Effector memory CD8-positive, alpha-beta T cell (primary cell): ENCODE measurements at regions not wholly inside any gene's neighbourhood (a gene's known extent, or its start where the extent isn't known, plus 50 kb on each side); places are given as distances from the start of the nearest gene placed in this dataset.

Source experiments
- ATAC-seq: fragments of 150-1000 bp; cut with Tn5 transposase; replicated peaks from 2 replicates; pipeline ENCODE4 v1.10.0; 2021; ENCODE audit warnings: mild to moderate bottlenecking, moderate library complexity
- DNase-seq, 3 experiments: peaks; one replicate each; pipeline ENCODE4 v3.0.0; 2021
- H3K27ac Mint-ChIP-seq, 2 donors: one replicate each; pipeline ENCODE4 v1.8.0; 2022; ENCODE audit warnings: mild to moderate bottlenecking in 2 of 2, mixed read lengths in 2 of 2, moderate library complexity in 2 of 2
- H3K27me3 Mint-ChIP-seq, 2 donors: one replicate each; pipeline ENCODE4 v1.8.0; 2022; ENCODE audit warnings: mixed read lengths in 2 of 2
- H3K36me3 Mint-ChIP-seq: one replicate; pipeline ENCODE4 v1.8.0; 2022; ENCODE audit warnings: mild to moderate bottlenecking, moderate library complexity, mixed read lengths; ENCODE audit not compliant: insufficient read depth
- H3K4me1 Mint-ChIP-seq, 2 donors: one replicate each; pipeline ENCODE4 v1.8.0; 2022; ENCODE audit warnings: low read depth in 2 of 2, mixed read lengths in 2 of 2
- H3K4me3 Mint-ChIP-seq, 2 donors: one replicate each; pipeline ENCODE4 v1.8.0; 2022; ENCODE audit warnings: mild to moderate bottlenecking in 2 of 2, mixed read lengths in 2 of 2, moderate library complexity in 2 of 2
- H3K9me3 Mint-ChIP-seq, 2 donors: one replicate each; pipeline ENCODE4 v1.8.0; 2022; ENCODE audit warnings: mixed read lengths in 2 of 2

DNA sequence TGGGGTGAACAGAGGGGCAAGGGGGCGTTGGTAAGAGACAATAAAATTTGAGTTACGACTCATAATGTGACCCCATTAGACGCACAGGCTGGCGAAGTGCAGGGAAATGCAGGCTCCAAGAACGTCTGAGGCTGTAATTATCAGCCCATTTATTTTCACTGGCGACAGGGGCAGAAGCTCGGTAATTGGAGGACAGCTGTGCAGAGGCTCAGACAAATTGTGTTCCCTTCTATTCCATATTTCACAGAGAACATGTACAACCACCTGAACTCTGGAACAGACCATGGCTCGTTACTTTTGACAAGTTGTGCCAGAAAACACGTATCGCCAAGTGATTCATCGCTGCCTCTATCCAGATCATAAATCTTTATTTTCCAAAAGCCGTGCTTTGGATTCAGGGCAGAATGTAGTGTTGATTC is 137.3 kb upstream of the FRMD4A start:
- Mint-ChIP-seq H3K4me3 (no peak overlapping the region), H3K27ac (no peak overlapping the region), H3K9me3 (no peaks in the 10 kb centered on the region), H3K36me3 (no peaks in the 10 kb centered on the region), H3K27me3 (peaks cover 59 to 71% of the 10 kb centered on the region in 2 donors), H3K4me1 (no peaks in the 10 kb centered on the region)
- DNase-seq (no peak), ATAC-seq (no peak)

DNA sequence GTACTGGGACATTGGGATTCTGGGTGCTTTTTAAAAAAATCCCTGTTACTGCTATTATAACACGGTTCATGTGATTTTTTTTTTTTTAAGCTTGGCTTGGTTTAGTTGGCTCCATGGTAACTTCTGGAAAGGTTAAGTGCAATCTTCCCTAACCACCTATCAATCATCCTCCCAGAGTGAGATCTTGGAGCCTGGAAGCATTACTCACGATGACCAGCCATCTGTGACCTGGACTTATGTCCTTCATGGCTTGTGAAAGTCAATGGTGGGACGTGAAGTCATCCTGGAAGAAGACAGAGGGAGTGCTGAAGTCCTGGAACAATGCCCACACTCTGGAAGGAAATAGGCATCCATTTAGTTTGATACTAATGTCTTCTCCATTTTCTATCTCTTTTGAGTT is 135.5 kb upstream of the FRMD4A start:
- Mint-ChIP-seq H3K27ac (no peak overlapping the region), H3K4me3 (no peak overlapping the region), H3K36me3 (no peaks in the 10 kb centered on the region), H3K9me3 (no peaks in the 10 kb centered on the region), H3K27me3 (peaks cover 61 to 73% of the 10 kb centered on the region in 2 donors), H3K4me1 (no peaks in the 10 kb centered on the region)
- ATAC-seq (no peak), DNase-seq (no peak)

DNA sequence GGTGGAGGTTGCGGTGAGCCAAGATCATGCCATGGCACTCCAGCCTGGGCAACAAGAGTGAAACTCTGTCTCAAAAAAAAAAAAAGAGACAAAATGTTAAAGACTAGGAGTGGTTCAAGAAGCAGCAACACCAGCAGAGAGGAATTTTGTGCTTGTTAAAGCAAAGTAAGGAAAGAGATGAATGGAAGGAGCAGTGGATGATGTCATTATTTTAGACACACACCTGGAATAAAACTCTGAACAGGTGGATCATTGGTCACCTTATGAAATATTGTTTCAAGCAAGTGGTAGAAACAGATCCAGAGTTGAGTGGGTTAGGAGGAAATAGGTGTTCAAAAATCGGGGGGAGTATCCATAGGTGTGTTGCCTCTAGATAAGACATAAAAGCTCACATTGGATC is 129.7 kb upstream of the FRMD4A start:
- H3K36me3 Mint-ChIP-seq, result no peaks in the 10 kb centered on the region
- H3K9me3 Mint-ChIP-seq, result no peaks in the 10 kb centered on the region
- no peak overlapping the region for H3K27ac Mint-ChIP-seq
- H3K4me1 Mint-ChIP-seq, result no peaks in the 10 kb centered on the region
- no peak for ATAC-seq
- peaks cover 48 to 62% of the 10 kb centered on the region in 2 donors for H3K27me3 Mint-ChIP-seq
- no peak overlapping the region for H3K4me3 Mint-ChIP-seq
- no peak for DNase-seq

DNA sequence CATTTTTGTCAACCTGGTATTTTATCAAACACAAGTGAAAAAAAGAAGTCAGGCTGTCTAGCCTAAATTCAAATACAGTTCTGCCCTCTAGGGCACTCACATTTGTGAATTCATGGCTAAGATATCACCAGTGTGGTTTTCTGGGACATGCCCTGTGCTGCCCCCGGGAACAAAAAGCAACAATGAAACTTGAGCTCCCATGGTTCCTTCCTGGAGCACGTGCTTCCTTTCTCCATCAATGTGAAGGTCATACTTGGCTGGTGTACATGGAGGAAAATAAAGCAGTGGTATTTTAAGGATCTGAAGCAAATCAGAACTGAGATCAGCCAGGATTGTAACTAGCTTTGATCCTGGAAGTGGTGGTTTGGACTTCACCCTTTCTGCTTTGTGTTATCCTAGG is 128.9 kb upstream of the FRMD4A start:
- H3K36me3 Mint-ChIP-seq, result no peaks in the 10 kb centered on the region
- ATAC-seq (no peak), DNase-seq (no peak)
- no peak overlapping the region for H3K4me3 Mint-ChIP-seq
- no peaks in the 10 kb centered on the region for H3K9me3 Mint-ChIP-seq
- no peak overlapping the region for H3K27ac Mint-ChIP-seq
- H3K4me1 Mint-ChIP-seq, result no peaks in the 10 kb centered on the region
- peaks cover 48 to 62% of the 10 kb centered on the region in 2 donors for H3K27me3 Mint-ChIP-seq

DNA sequence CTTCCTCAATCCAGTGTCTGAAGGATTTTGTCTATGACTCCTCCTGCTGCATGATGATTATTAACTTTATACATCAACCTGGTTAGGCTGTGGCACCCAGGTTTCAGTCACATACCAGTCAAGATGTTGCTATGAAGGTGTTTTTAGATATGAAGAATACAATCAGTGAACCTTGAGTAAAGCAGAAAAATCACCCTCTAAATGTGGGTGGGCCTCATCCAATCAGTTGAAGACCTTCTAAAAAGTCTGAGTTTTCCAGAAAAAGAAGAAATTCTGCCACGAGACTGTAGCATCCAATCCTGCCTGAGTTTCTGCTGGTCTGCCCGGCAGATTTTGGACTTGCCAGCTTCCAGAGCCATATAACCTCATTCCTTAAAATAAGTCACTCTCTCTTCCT is 126.1 kb upstream of the FRMD4A start:
- Mint-ChIP-seq H3K27ac (no peak overlapping the region), H3K36me3 (no peaks in the 10 kb centered on the region), H3K9me3 (no peaks in the 10 kb centered on the region), H3K4me1 (no peaks in the 10 kb centered on the region), H3K27me3 (peaks cover 35 to 40% of the 10 kb centered on the region in 2 donors), H3K4me3 (no peak overlapping the region)
- DNase-seq (no peak), ATAC-seq (no peak)

DNA sequence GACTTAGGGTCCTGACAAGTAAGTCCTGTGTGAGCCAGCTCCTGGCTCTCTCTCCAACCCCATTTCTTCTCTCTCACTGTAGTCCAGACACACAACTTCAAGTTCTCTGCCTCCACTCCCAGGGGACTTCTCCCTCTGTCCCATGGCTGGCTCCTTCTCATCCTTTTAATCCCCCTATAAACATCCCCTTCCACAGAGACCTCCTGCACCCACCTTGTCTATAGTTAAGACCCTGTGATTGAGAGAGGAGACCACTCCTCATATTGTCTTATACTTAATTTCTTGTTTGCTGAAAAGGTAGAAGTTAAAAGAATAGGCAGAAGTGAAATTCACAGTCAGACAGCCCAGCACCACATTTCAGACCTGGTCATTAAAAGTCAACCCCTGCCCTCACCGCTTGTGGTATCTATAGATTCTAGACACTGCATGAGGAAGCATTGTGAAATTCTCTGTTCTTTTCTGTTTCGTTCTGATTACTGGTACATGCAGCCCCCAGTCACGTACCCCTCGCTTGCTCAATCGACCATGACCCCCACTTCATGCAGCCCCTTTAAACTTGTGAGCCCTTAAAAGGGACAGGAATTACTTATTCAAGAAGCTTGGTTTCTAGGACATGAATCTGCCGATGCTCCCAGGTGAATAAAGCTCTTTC is 125.6 kb upstream of the FRMD4A start:
- no peak for DNase-seq
- Mint-ChIP-seq H3K27ac (no peak overlapping the region), H3K4me1 (no peaks in the 10 kb centered on the region), H3K27me3 (peaks cover 30 to 35% of the 10 kb centered on the region in 2 donors), H3K36me3 (no peaks in the 10 kb centered on the region), H3K9me3 (no peaks in the 10 kb centered on the region), H3K4me3 (no peak overlapping the region)
- ATAC-seq, result no peak

DNA sequence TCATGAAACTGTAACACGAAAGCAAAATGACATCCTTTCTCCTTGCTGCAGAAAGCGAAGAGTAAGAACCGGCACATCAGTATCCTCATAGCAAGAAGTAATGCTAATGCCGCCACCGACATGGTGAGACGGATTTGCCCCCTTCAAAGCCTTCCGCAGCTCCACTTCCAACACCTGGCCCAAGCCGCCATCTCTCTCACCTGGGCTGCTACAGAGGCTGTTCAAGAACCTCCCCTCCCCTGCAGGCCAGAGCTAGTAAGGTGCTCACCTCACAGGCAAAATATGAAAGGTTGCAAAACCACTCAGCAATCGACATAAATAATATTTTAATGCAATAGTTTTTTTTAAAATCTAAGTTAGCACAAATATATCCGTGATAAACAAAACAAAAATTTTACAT is 123.9 kb upstream of the FRMD4A start:
- no peak for ATAC-seq
- no peak for DNase-seq
- H3K9me3 Mint-ChIP-seq, result no peaks in the 10 kb centered on the region
- no peak overlapping the region for H3K27ac Mint-ChIP-seq
- H3K4me3 Mint-ChIP-seq, result no peak overlapping the region
- H3K4me1 Mint-ChIP-seq, result peaks cover 0 to 1% of the 10 kb centered on the region in 2 donors
- H3K27me3 Mint-ChIP-seq, result peaks cover 26 to 33% of the 10 kb centered on the region in 2 donors
- H3K36me3 Mint-ChIP-seq, result no peaks in the 10 kb centered on the region

DNA sequence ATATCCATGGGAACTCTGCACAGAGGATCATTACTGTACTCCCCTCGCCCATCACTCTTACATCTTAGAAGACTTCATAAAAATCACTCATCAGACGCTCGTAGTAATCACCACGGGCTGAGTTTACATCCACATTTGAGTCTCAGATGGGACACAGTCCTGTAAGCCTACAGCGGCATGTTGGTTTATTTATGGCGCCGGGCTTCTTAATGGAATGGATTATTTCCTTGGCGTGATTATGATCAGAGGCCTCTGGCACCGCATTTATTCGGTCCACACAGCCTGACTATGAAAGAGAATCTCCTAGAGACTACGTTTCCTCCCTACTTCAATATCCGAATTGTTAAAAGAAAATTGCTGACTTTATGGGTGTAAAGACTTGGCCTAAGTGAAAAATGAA is 123.5 kb upstream of the FRMD4A start:
- ATAC-seq (no peak), DNase-seq (no peak)
- Mint-ChIP-seq H3K27me3 (peaks cover 26 to 33% of the 10 kb centered on the region in 2 donors), H3K36me3 (no peaks in the 10 kb centered on the region), H3K4me1 (peaks cover 0 to 5% of the 10 kb centered on the region in 2 donors), H3K4me3 (no peak overlapping the region), H3K9me3 (no peaks in the 10 kb centered on the region), H3K27ac (no peak overlapping the region)

DNA sequence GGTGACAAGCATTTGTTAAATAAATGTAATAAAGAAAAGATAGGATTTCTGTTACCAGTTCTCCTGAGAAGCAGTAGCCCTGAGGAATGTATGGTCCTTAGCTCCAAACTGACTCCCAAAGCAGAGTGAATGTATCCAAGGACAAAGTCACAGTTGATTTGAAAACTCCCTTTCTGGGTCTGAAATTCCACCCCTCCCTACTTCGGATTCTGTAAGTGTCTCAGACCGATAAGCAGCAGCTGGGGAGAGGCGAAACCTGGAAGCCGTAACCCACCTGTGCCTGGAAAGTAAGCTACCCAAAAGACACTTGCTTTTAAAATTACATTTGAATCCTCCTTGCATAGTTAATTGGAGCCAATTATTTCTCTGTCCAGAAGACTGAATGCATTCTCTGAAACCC is 122.9 kb upstream of the FRMD4A start:
- H3K4me3 Mint-ChIP-seq, result no peak overlapping the region
- H3K36me3 Mint-ChIP-seq, result no peaks in the 10 kb centered on the region
- no peak for ATAC-seq
- peaks cover 0 to 5% of the 10 kb centered on the region in 2 donors for H3K4me1 Mint-ChIP-seq
- H3K9me3 Mint-ChIP-seq, result no peaks in the 10 kb centered on the region
- H3K27ac Mint-ChIP-seq, result no peak overlapping the region
- no peak for DNase-seq
- peaks cover 25 to 28% of the 10 kb centered on the region in 2 donors for H3K27me3 Mint-ChIP-seq

DNA sequence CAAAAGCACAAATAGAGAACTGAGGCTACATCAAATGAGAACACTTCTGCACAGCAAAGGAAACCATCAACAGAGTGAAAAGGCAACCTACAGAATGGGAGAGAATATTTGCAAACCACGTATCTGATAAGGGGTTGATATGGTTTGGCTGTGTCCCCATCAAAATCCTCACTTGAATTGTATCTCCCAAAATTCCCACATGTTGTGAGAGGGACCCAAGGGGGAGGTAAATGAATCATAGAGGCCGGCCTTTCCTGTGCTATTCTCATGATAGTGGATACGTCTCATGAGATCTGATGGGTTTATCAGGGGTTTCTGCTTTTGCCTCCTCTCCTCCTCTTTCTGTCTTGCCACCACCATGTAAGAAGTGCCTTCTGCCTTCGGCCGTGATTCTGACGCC is 120.6 kb upstream of the FRMD4A start:
- Mint-ChIP-seq H3K27me3 (peaks cover 9 to 11% of the 10 kb centered on the region in 2 donors), H3K27ac (no peak overlapping the region), H3K9me3 (no peaks in the 10 kb centered on the region), H3K4me3 (no peak overlapping the region), H3K4me1 (peaks cover 0 to 5% of the 10 kb centered on the region in 2 donors), H3K36me3 (no peaks in the 10 kb centered on the region)
- DNase-seq (no peak), ATAC-seq (no peak)

DNA sequence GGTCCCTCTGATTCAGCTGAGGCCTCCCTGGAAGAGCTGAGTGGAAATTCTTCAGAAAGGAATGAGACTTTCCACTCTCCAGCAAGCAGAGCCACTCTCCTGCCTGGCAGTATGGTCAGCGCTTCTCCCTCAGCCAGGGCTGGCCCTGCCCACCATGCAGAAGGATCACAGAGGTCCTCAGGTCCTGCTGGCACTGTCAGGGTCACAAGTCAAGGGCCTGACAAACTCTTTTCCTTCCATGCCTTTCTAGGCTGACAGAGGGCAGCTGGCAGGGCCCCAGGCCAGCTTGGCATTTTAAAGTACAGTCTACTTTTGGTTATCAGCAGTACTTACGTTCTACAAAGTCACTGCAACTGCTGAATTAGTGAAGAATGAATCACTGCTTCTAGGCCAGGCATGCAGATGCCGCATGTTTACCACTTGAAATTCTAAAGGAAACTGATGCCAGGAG is 119.3 kb upstream of the FRMD4A start:
- H3K4me3 Mint-ChIP-seq, result no peak overlapping the region
- H3K36me3 Mint-ChIP-seq, result no peaks in the 10 kb centered on the region
- H3K27me3 Mint-ChIP-seq, result peaks cover 16 to 19% of the 10 kb centered on the region in 2 donors
- H3K9me3 Mint-ChIP-seq, result no peaks in the 10 kb centered on the region
- DNase-seq (no peak), ATAC-seq (no peak)
- H3K4me1 Mint-ChIP-seq, result peaks cover 0 to 5% of the 10 kb centered on the region in 2 donors
- no peak overlapping the region for H3K27ac Mint-ChIP-seq

DNA sequence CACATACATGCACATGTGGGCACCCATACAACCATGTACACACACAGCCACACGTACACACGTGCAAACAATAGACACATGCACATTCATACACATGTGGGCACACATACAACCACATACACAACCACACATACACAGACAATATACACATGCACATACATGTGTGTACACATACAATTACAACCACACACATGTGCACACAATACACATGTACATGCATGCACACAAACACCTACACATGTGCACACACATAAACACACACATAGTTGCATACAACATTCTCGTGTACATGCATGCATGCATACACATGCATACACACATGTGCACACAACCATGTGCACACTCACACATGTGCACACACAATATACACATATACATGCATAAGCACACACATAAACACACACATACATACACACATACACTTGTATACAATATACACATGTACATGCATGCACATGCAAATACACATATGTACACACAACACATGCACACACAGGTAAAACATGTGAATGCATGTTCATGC is 118.6 kb upstream of the FRMD4A start:
- Mint-ChIP-seq H3K27me3 (peaks cover 22% of the 10 kb centered on the region in 2 donors), H3K27ac (no peak overlapping the region), H3K4me1 (peaks cover 0 to 5% of the 10 kb centered on the region in 2 donors), H3K36me3 (no peaks in the 10 kb centered on the region), H3K9me3 (no peaks in the 10 kb centered on the region), H3K4me3 (no peak overlapping the region)
- no peak for ATAC-seq
- DNase-seq, result no peak

DNA sequence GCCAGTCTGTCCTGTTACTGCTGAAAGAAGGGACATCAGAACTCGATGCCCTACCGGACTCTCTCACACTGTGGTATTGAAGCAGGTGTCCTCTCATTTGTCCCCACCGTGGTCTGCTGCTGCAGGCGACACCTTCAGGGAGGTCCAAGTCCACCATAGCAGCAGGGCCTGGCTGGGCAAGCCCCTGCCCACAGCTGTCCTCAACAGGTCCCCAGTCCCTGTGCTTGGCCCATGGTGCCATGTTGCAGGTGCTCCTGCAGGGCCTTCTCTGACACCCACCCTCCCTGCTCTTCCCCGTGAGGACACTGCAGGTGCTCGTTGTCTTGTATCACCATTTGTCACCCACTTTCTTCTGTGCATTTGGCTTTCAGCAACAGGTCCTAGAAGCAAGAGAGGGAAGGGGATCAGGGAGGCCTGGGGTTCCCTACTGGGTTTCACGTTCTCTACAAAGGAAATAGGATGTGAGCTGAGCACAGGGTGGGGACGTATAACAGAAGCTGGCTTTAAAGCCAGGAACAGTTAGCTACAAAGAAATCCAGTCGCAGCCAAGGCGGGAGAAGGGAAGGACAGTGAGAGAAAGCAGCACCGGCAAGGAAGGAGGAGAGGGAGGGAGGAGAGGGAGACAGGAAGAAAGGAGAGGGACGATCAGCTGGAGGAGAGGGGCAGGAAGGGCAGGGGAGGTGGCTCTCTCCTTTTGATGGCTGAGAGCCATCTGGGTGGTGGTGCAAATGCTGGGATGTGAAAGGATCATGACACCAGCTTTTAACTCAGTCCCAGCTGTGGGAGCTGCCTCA is 117.7 kb upstream of the FRMD4A start:
- ATAC-seq, result no peak
- peaks cover 22% of the 10 kb centered on the region in 2 donors for H3K27me3 Mint-ChIP-seq

More for the DNA sequence above, 117.7 kb upstream of the FRMD4A start:
- peaks cover 0 to 5% of the 10 kb centered on the region in 2 donors for H3K4me1 Mint-ChIP-seq
- no peaks in the 10 kb centered on the region for H3K36me3 Mint-ChIP-seq
- no peaks in the 10 kb centered on the region for H3K9me3 Mint-ChIP-seq
- no peak for DNase-seq
- no peak overlapping the region for H3K27ac Mint-ChIP-seq
- no peak overlapping the region for H3K4me3 Mint-ChIP-seq
